Tibial nerve (tissue), 3 donors: ENCODE measurements at regions not wholly inside any gene's neighbourhood (a gene's known extent, or its start where the extent isn't known, plus 50 kb on each side); places are given as distances from the start of the nearest gene placed in this dataset.

Experiments
- CTCF ChIP-seq, 5 experiments: fragments of 200-600 bp in 3 of 5; fragments of 450-650 bp in 2 of 5; sonication (generic) in 3 of 5; IDR thresholded peaks; one replicate each; pipeline ENCODE4 v1.5.1; 2016 to 2019; ENCODE audit warnings: antibody characterized with exemption in 5 of 5, mild to moderate bottlenecking in 3 of 5, moderate library complexity in 2 of 5
- POLR2A ChIP-seq, 2 donors: fragments of 450-650 bp; IDR thresholded peaks; one replicate each; pipeline ENCODE4 v1.6.1; 2017; ENCODE audit warnings: antibody characterized with exemption in 2 of 2, mild to moderate bottlenecking in 2 of 2, moderate library complexity in 2 of 2

GRCh38 chr3:177916461-177916860 is 619.8 kb upstream of the KCNMB2 start:
- TF ChIP-seq POLR2A (IDR thresholded peaks at IDR 0.05) (no peak), CTCF (IDR thresholded peaks at IDR 0.05) (no peak)
